BLaER1 treated with 17β-estradiol and CSF1 and Interleukin-3, amounts not matched to agents 10 nM and 100 nM (cell line): ENCODE measurements at regions not wholly inside any gene's neighbourhood (a gene's known extent, or its start where the extent isn't known, plus 50 kb on each side); places are given as distances from the start of the nearest gene placed in this dataset.

ENCODE experiments used
- H3K27ac ChIP-seq, 11 experiments: shearing (Covaris generic); formaldehyde crosslinking; 2 replicates each; pipeline ENCODE4 v1.8.1; 2022
- H3K27me3 ChIP-seq, 11 experiments: shearing (Covaris generic); formaldehyde crosslinking; 2 replicates each; pipeline ENCODE4 v1.8.1; 2022
- H3K36me3 ChIP-seq, 11 experiments: shearing (Covaris generic); formaldehyde crosslinking; 2 replicates each; pipeline ENCODE4 v1.8.1; 2022
- H3K4me1 ChIP-seq, 10 experiments: shearing (Covaris generic); formaldehyde crosslinking; 2 replicates each; pipeline ENCODE4 v1.8.1; 2022
- H3K4me2 ChIP-seq, 11 experiments: shearing (Covaris generic); formaldehyde crosslinking; 2 replicates each; pipeline ENCODE4 v1.8.1; 2022
- H3K4me3 ChIP-seq, 10 experiments: shearing (Covaris generic); formaldehyde crosslinking; 2 replicates each; pipeline ENCODE4 v1.8.1; 2022
- H3K9ac ChIP-seq, 11 experiments: shearing (Covaris generic); formaldehyde crosslinking; 2 replicates each; pipeline ENCODE4 v1.8.1; 2022
- H3K9me3 ChIP-seq, 11 experiments: shearing (Covaris generic); formaldehyde crosslinking; replicated peaks in 1 of 11; 2 replicates each; pipeline ENCODE4 v1.8.1; 2022
- H4K20me1 ChIP-seq, 11 experiments: shearing (Covaris generic); formaldehyde crosslinking; 2 replicates each; pipeline ENCODE4 v1.8.1; 2022
- Cebpa-rat ChIP-seq, 11 experiments: shearing (Covaris generic); IDR thresholded peaks; 2 replicates each; pipeline ENCODE4 v1.8.1; 2022

- Histone ChIP-seq H3K4me1 (peaks cover 28 to 71% (median 31%) of the 10 kb centered on the region in 10 experiments), H3K27me3 (no peaks in the 10 kb centered on the region; a peak in 2 of 22 replicates), H3K9ac (no peak overlapping the region; a peak in 1 of 22 replicates), H3K36me3 (no peaks in the 10 kb centered on the region), H4K20me1 (no peaks in the 10 kb centered on the region), H3K27ac (peak overlapping the region in 3 of 11 experiments; percentile 63 to 79 (median 67); a peak in 5 of 22 replicates), H3K9me3 (peaks cover 10 to 34% (median 18%) of the 10 kb centered on the region in 11 experiments), H3K4me3 (no peak overlapping the region), H3K4me2 (peak overlapping the region in 4 of 11 experiments; percentile 39 to 80 (median 61); a peak in 5 of 22 replicates)
- no peak for TF ChIP-seq Cebpa-rat (IDR thresholded peaks at IDR 0.05)
Observed at GRCh38 chr1:169041366-169041765, 65.1 kb upstream of the ATP1B1 start.

- H3K4me2 ChIP-seq: peak overlapping the region in 3 of 11 experiments; percentile 39 to 80 (median 80); a peak in 5 of 22 replicates
- peaks cover under 1 to 25% (median 8%) of the 10 kb centered on the region in 11 experiments; a peak in 21 of 22 replicates for H3K9me3 ChIP-seq
- no peak for TF ChIP-seq Cebpa-rat (IDR thresholded peaks at IDR 0.05)
- H3K36me3 ChIP-seq: no peaks in the 10 kb centered on the region
- H4K20me1 ChIP-seq: no peaks in the 10 kb centered on the region
- no peak overlapping the region for H3K4me3 ChIP-seq
- H3K27ac ChIP-seq: no peak overlapping the region; a peak in 2 of 22 replicates
- no peaks in the 10 kb centered on the region; a peak in 1 of 22 replicates for H3K27me3 ChIP-seq
- H3K4me1 ChIP-seq: peaks cover 28 to 81% (median 31%) of the 10 kb centered on the region in 10 experiments
- no peak overlapping the region for H3K9ac ChIP-seq
Observed at GRCh38 chr1:169042377-169042776, 64.1 kb upstream of the ATP1B1 start.

- H3K27ac ChIP-seq: peak overlapping the region in 3 of 11 experiments; percentile 38 to 81 (median 72); a peak in 5 of 22 replicates
- no peaks in the 10 kb centered on the region for H3K36me3 ChIP-seq
- no peak overlapping the region for H3K9ac ChIP-seq
- peaks cover 28 to 95% (median 31%) of the 10 kb centered on the region in 10 experiments for H3K4me1 ChIP-seq
- peak overlapping the region; percentile 41 to 80 (median 74) for H3K4me2 ChIP-seq
- H3K27me3 ChIP-seq: no peaks in the 10 kb centered on the region; a peak in 1 of 22 replicates
- no peaks in the 10 kb centered on the region for H4K20me1 ChIP-seq
- peaks cover 0 to 22% (median 0%) of the 10 kb centered on the region in 11 experiments; a peak in 8 of 22 replicates for H3K9me3 ChIP-seq
- H3K4me3 ChIP-seq: no peak overlapping the region
- TF ChIP-seq Cebpa-rat (IDR thresholded peaks at IDR 0.05): no peak
Observed at GRCh38 chr1:169043823-169044222, 62.7 kb upstream of the ATP1B1 start.

GRCh38 chr1:169044296-169044695 lies 62.2 kb upstream of the ATP1B1 start:
- Histone ChIP-seq H3K27me3 (no peaks in the 10 kb centered on the region; a peak in 1 of 22 replicates), H3K27ac (peak overlapping the region in 4 of 11 experiments; percentile 38 to 81 (median 70); a peak in 6 of 22 replicates), H3K36me3 (no peaks in the 10 kb centered on the region), H3K9ac (no peak overlapping the region), H3K9me3 (peaks cover 0 to 22% (median 0%) of the 10 kb centered on the region in 11 experiments; a peak in 8 of 22 replicates), H3K4me1 (peaks cover 28 to 96% (median 31%) of the 10 kb centered on the region in 10 experiments), H3K4me3 (no peak overlapping the region), H3K4me2 (peak overlapping the region; percentile 41 to 80 (median 74)), H4K20me1 (no peaks in the 10 kb centered on the region)
- TF ChIP-seq Cebpa-rat (IDR thresholded peaks at IDR 0.05): no peak

GRCh38 chr1:169044971-169045370 lies 61.5 kb upstream of the ATP1B1 start:
- Histone ChIP-seq H3K4me3 (no peak overlapping the region), H3K9me3 (peaks cover 0 to 22% (median 0%) of the 10 kb centered on the region in 11 experiments; a peak in 8 of 22 replicates), H3K4me1 (peaks cover 28 to 94% (median 31%) of the 10 kb centered on the region in 10 experiments), H4K20me1 (no peaks in the 10 kb centered on the region), H3K36me3 (no peaks in the 10 kb centered on the region), H3K4me2 (peak overlapping the region; percentile 41 to 80 (median 74)), H3K27me3 (no peaks in the 10 kb centered on the region; a peak in 1 of 22 replicates), H3K9ac (0 out of 22 replicates have a peak overlapping the region, but pooled peaks of 1 of the 11 experiments have one; percentile 26), H3K27ac (peak overlapping the region; percentile 46 to 81 (median 68); a peak in 21 of 22 replicates)
- TF ChIP-seq Cebpa-rat (IDR thresholded peaks at IDR 0.05): no peak

- H3K4me3 ChIP-seq: no peak overlapping the region
- no peak for TF ChIP-seq Cebpa-rat (IDR thresholded peaks at IDR 0.05)
- no peak overlapping the region for H3K9ac ChIP-seq
- peaks cover 0 to 18% (median 0%) of the 10 kb centered on the region in 11 experiments; a peak in 7 of 22 replicates for H3K9me3 ChIP-seq
- no peaks in the 10 kb centered on the region; a peak in 1 of 22 replicates for H3K27me3 ChIP-seq
- H4K20me1 ChIP-seq: no peaks in the 10 kb centered on the region
- H3K36me3 ChIP-seq: no peaks in the 10 kb centered on the region
- no peak overlapping the region for H3K27ac ChIP-seq
- peak overlapping the region in 2 of 11 experiments; percentile 58 to 69; a peak in 5 of 22 replicates for H3K4me2 ChIP-seq
- H3K4me1 ChIP-seq: peaks cover 28 to 85% (median 31%) of the 10 kb centered on the region in 10 experiments
Observed at GRCh38 chr1:169046671-169047070, 59.8 kb upstream of the ATP1B1 start.

- H3K27me3 ChIP-seq: no peaks in the 10 kb centered on the region; a peak in 1 of 22 replicates
- H3K27ac ChIP-seq: no peak overlapping the region
- H4K20me1 ChIP-seq: no peaks in the 10 kb centered on the region
- H3K4me2 ChIP-seq: peak overlapping the region in 3 of 11 experiments; percentile 35 to 69 (median 58); a peak in 6 of 22 replicates
- no peak overlapping the region for H3K9ac ChIP-seq
- H3K9me3 ChIP-seq: peaks cover 0 to 18% (median 0%) of the 10 kb centered on the region in 11 experiments; a peak in 7 of 22 replicates
- H3K36me3 ChIP-seq: no peaks in the 10 kb centered on the region
- no peak overlapping the region for H3K4me3 ChIP-seq
- no peak for TF ChIP-seq Cebpa-rat (IDR thresholded peaks at IDR 0.05)
- peaks cover 28 to 85% (median 30%) of the 10 kb centered on the region in 10 experiments for H3K4me1 ChIP-seq
Observed at GRCh38 chr1:169047074-169047473, 59.4 kb upstream of the ATP1B1 start.

- Histone ChIP-seq H3K27ac (no peak overlapping the region), H3K36me3 (no peaks in the 10 kb centered on the region), H3K27me3 (no peaks in the 10 kb centered on the region), H3K9ac (no peak overlapping the region), H3K4me3 (no peak overlapping the region), H3K9me3 (peaks cover 0 to 18% (median 0%) of the 10 kb centered on the region in 11 experiments; a peak in 7 of 22 replicates), H3K4me1 (peaks cover 28 to 85% (median 30%) of the 10 kb centered on the region in 10 experiments), H3K4me2 (peak overlapping the region in 3 of 11 experiments; percentile 43 to 69 (median 58); a peak in 6 of 22 replicates), H4K20me1 (no peaks in the 10 kb centered on the region)
- no peak for TF ChIP-seq Cebpa-rat (IDR thresholded peaks at IDR 0.05)
Observed at GRCh38 chr1:169048043-169048442, 58.4 kb upstream of the ATP1B1 start.

- no peak for TF ChIP-seq Cebpa-rat (IDR thresholded peaks at IDR 0.05)
- peaks cover 16 to 81% (median 18%) of the 10 kb centered on the region in 10 experiments for H3K4me1 ChIP-seq
- H3K4me2 ChIP-seq: peak overlapping the region in 2 of 11 experiments; percentile 23 to 27; a peak in 4 of 22 replicates
Observed at GRCh38 chr1:169049258-169049938, 57.1 kb upstream of the ATP1B1 start.

More at GRCh38 chr1:169049258-169049938, 57.1 kb upstream of the ATP1B1 start:
- Histone ChIP-seq H3K36me3 (no peaks in the 10 kb centered on the region), H3K9ac (no peak overlapping the region), H3K9me3 (peaks cover 0 to 18% (median 0%) of the 10 kb centered on the region in 11 experiments; a peak in 7 of 22 replicates), H4K20me1 (no peaks in the 10 kb centered on the region), H3K4me3 (no peak overlapping the region), H3K27ac (no peak overlapping the region), H3K27me3 (no peaks in the 10 kb centered on the region)
